ENCODE measurements at regions not wholly inside any gene's neighbourhood (a gene's known extent, or its start where the extent isn't known, plus 50 kb on each side); places are given as distances from the start of the nearest gene placed in this dataset.
"Not testable (repeated sequence)": the region's sequence is repeated elsewhere in the genome, so short reads cannot be mapped to it uniquely, and the experiment has no call there.

- no peak for DNase-seq
Observed at GRCh38 chr4:81375745-81376144, 96.0 kb downstream of the RASGEF1B start.

GRCh38 chr4:81369886-81370285, 101.8 kb downstream of the RASGEF1B start:
- DNase-seq = no peak

- DNase-seq = no peak
Observed at GRCh38 chr4:81366779-81367178, 104.9 kb downstream of the RASGEF1B start.

- DNase-seq = no peak
Observed at GRCh38 chr4:81360737-81361136, 111.0 kb downstream of the RASGEF1B start.

GRCh38 chr4:81359207-81359606, 112.5 kb downstream of the RASGEF1B start:
- no peak for DNase-seq

- no peak for DNase-seq
Observed at GRCh38 chr4:81358154-81358553, 113.6 kb downstream of the RASGEF1B start.

GRCh38 chr4:81356621-81357020, 115.1 kb downstream of the RASGEF1B start:
- DNase-seq = no peak

- no peak for DNase-seq
Observed at GRCh38 chr4:81355136-81355535, 116.6 kb downstream of the RASGEF1B start.

GRCh38 chr4:81353861-81354260, 117.8 kb downstream of the RASGEF1B start:
- no peak for DNase-seq

- no peak for DNase-seq
Observed at GRCh38 chr4:81352446-81352835, 119.3 kb downstream of the RASGEF1B start.

- DNase-seq = peak; percentile 37 to 40
Observed at GRCh38 chr4:81351654-81352445, 119.9 kb downstream of the RASGEF1B start.

- DNase-seq = no peak
Observed at GRCh38 chr4:81350040-81350439, 121.7 kb downstream of the RASGEF1B start.

GRCh38 chr4:81348778-81349094, 123.0 kb downstream of the RASGEF1B start:
- no peak for DNase-seq

- no peak for DNase-seq
Observed at GRCh38 chr4:81348086-81348777, 123.5 kb downstream of the RASGEF1B start.

GRCh38 chr4:81346719-81347118, 125.0 kb downstream of the RASGEF1B start:
- no peak for DNase-seq

GRCh38 chr4:81343536-81343935, 128.2 kb downstream of the RASGEF1B start:
- no peak for DNase-seq

- no peak for DNase-seq
Observed at GRCh38 chr4:81343046-81343445, 128.0 kb upstream of the PRKG2 start.

- DNase-seq = no peak
Observed at GRCh38 chr4:81337211-81337610, 122.2 kb upstream of the PRKG2 start.

GRCh38 chr4:81335122-81335912, 120.3 kb upstream of the PRKG2 start:
- no peak for DNase-seq

GRCh38 chr4:81330018-81330417, 115.0 kb upstream of the PRKG2 start:
- no peak for DNase-seq

GRCh38 chr4:81326581-81326980, 111.6 kb upstream of the PRKG2 start:
- no peak for DNase-seq

- DNase-seq = not testable (repeated sequence)
Observed at GRCh38 chr4:81324594-81324993, 109.6 kb upstream of the PRKG2 start.

GRCh38 chr4:81319657-81320056, 104.6 kb upstream of the PRKG2 start:
- DNase-seq = no peak

Data from AML-193 (cell line).